Activated T-cell treated with anti-CD3 and anti-CD28 coated beads, Interleukin-2, amount 50 U/mL, for 72 hours (primary cell): ENCODE measurements at regions not wholly inside any gene's neighbourhood (a gene's known extent, or its start where the extent isn't known, plus 50 kb on each side); places are given as distances from the start of the nearest gene placed in this dataset.
"Not testable (repeated sequence)": the region's sequence is repeated elsewhere in the genome, so short reads cannot be mapped to it uniquely, and the experiment has no call there.

Experiments used
- ATAC-seq, 2 donors: fragments of 150-1000 bp; cut with Tn5 transposase; replicated peaks in 1 of 2; 2 replicates each; pipeline ENCODE4 v1.10.0; 2021; ENCODE audit warnings: moderate library complexity in 2 of 2, mild to moderate bottlenecking in 1 of 2
- DNase-seq, 2 donors: peaks; one replicate each; pipeline ENCODE4 v3.0.0; 2021 to 2022; ENCODE audit warnings: mixed read lengths in 1 of 2
- H3K27ac Mint-ChIP-seq: one replicate; pipeline ENCODE4 v1.8.0; 2022; ENCODE audit warnings: mild to moderate bottlenecking, moderate library complexity, mixed read lengths
- H3K27me3 Mint-ChIP-seq: one replicate; pipeline ENCODE4 v1.8.0; 2022; ENCODE audit warnings: low read depth, mixed read lengths
- H3K36me3 Mint-ChIP-seq, 2 donors: one replicate each; pipeline ENCODE4 v1.8.0; 2022; ENCODE audit warnings: mixed read lengths in 2 of 2, mild to moderate bottlenecking in 1 of 2; ENCODE audit not compliant: insufficient read depth in 2 of 2
- H3K4me1 Mint-ChIP-seq: one replicate; pipeline ENCODE4 v1.8.0; 2022; ENCODE audit warnings: low read depth, mixed read lengths
- H3K4me3 Mint-ChIP-seq, 2 donors: one replicate each; pipeline ENCODE4 v1.8.0; 2022; ENCODE audit warnings: mild to moderate bottlenecking in 2 of 2, mixed read lengths in 2 of 2, moderate library complexity in 2 of 2
- H3K9me3 Mint-ChIP-seq, 2 donors: one replicate each; pipeline ENCODE4 v1.8.0; 2022; ENCODE audit warnings: mixed read lengths in 2 of 2

DNA sequence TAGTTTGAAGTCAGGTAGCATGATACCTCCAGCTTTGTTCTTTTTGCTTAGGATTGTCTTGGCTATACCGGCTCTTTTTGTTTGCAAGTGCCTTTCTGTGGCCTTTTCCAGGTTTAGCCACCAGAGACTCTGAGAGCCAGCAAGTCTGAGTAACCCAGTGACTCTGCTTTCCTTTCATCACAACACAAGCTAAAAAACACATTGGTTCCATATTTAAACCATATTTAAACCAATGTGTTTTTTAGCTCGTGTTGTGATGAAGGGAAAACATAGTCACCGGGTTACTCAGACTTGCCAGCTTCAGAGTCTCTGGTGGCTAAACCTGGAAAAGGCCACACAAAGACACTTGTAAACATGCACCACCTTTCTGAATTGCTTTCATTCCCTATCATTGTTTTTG lies 493.3 kb downstream of the NTRK2 start:
- H3K27me3 Mint-ChIP-seq: peaks cover 5% of the 10 kb centered on the region
- H3K36me3 Mint-ChIP-seq: no peaks in the 10 kb centered on the region
- no peak for DNase-seq
- peaks cover 0 to 2% of the 10 kb centered on the region in 2 donors for H3K9me3 Mint-ChIP-seq
- no peak overlapping the region for H3K4me3 Mint-ChIP-seq
- ATAC-seq: no peak
- H3K4me1 Mint-ChIP-seq: no peaks in the 10 kb centered on the region
- H3K27ac Mint-ChIP-seq: no peak overlapping the region

DNA sequence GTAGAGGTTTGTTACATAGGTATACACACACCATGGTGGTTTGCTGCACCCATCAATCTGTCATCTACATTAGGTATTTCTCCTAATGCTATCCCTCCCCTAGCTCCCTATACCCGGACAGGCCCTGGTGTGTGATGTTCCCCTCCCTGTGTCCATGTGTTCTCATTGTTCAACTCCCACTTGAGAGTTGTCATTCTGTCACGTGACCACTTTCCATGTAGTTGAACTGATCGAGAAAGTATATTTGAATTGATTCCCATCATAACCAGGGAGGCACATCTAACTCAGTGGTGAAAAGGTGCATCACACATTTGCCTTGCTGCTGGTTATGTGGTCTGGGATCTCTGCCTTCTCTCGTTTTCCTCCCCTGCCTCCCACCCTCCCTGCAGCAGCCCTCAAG lies 491.4 kb downstream of the NTRK2 start:
- H3K27me3 Mint-ChIP-seq, H3K4me1 Mint-ChIP-seq, DNase-seq, H3K36me3 Mint-ChIP-seq, H3K4me3 Mint-ChIP-seq, ATAC-seq, H3K27ac Mint-ChIP-seq, H3K9me3 Mint-ChIP-seq: not testable (repeated sequence)

DNA sequence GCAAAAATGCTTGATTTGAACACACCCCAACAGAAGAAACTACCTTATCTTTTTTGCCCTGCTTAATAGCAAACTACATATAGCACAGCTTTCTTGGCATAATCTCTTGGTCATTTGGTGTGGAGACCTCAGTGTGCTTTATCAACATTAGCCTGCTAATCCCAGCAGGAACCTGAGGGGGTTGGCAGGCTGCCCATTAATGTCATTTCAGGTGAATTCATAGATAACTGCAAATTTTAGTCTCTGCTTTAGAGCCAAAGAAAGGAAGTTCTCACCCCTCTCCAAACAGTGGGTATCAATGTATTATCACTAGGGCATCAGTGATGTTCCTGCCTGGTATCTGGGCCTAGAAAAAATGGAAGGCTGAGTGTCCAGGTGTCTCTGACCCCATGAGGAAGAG lies 489.0 kb downstream of the NTRK2 start:
- no peak for DNase-seq
- Mint-ChIP-seq H3K27me3 (peaks cover 10% of the 10 kb centered on the region), H3K27ac (no peak overlapping the region), H3K9me3 (peaks cover 0 to 3% of the 10 kb centered on the region in 2 donors), H3K36me3 (no peaks in the 10 kb centered on the region), H3K4me1 (no peaks in the 10 kb centered on the region), H3K4me3 (no peak overlapping the region)
- ATAC-seq: no peak

DNA sequence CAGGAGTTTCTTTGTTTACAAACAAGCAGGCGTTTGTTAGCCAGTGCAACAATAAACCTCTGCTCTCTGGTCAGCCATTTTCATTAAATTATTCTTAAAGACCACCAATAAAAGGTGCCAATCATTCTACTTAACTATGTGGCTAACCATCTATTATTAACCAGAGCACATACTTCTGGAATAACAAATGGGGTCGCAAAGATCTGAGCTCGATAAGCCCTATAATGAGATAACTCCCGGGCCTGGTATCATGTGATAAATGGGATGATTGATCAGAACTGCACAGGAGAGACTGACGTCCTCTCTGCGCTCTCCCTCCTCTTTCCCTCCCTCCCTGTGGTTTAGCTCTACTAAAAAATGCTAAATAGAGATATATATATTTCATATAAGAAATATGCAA lies 488.2 kb downstream of the NTRK2 start:
- H3K4me3 Mint-ChIP-seq: no peak overlapping the region
- ATAC-seq: no peak
- no peak for DNase-seq
- no peak overlapping the region for H3K27ac Mint-ChIP-seq
- no peaks in the 10 kb centered on the region for H3K4me1 Mint-ChIP-seq
- peaks cover 0 to 3% of the 10 kb centered on the region in 2 donors for H3K9me3 Mint-ChIP-seq
- H3K36me3 Mint-ChIP-seq: no peaks in the 10 kb centered on the region
- H3K27me3 Mint-ChIP-seq: peaks cover 10% of the 10 kb centered on the region

DNA sequence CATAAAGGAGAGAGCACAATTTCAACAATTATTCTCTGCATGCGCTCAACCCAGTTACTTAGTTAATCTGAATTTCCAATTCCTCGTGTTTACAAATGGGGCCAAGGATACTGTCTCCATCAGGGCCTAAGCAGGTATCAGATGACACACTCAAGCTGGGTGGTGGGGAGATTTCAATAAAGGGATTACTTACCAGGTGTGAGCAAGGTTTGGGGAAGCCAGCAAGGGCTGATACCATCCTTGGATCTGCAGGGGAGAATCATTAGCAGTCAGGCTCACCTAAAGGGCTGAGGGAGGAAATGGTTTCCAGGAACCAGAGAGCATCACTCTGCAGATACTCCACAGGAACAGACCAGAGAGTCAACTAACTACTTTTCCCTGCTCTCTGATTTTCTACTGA lies 487.1 kb downstream of the NTRK2 start:
- ATAC-seq (no peak), DNase-seq (no peak)
- Mint-ChIP-seq H3K9me3 (peaks cover 0 to 3% of the 10 kb centered on the region in 2 donors), H3K27me3 (peaks cover 10% of the 10 kb centered on the region), H3K4me3 (no peak overlapping the region), H3K4me1 (no peaks in the 10 kb centered on the region), H3K27ac (no peak overlapping the region), H3K36me3 (no peaks in the 10 kb centered on the region)

DNA sequence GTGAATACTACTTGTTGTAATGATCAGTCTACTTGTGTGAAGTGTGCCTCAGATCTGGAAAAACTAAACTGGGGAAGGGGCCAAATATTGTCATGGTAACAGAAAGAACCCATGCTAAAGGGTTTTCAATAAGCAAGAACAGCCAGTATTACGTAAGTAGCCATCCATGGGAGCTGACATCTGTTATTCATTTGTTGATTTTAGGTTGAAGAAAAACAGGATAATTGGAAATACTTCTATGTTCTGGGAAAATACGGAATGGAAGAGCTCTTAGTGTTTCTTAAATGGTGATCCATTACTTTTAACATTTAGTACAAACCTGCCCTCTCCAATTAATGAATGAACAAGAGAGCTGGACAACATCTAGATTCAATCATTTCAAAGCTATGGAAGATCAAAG lies 485.8 kb downstream of the NTRK2 start:
- Mint-ChIP-seq H3K4me1 (no peaks in the 10 kb centered on the region), H3K27ac (no peak overlapping the region), H3K36me3 (no peaks in the 10 kb centered on the region), H3K27me3 (peaks cover 7% of the 10 kb centered on the region), H3K9me3 (peaks cover 0 to 1% of the 10 kb centered on the region in 2 donors), H3K4me3 (no peak overlapping the region)
- ATAC-seq (no peak), DNase-seq (no peak)

DNA sequence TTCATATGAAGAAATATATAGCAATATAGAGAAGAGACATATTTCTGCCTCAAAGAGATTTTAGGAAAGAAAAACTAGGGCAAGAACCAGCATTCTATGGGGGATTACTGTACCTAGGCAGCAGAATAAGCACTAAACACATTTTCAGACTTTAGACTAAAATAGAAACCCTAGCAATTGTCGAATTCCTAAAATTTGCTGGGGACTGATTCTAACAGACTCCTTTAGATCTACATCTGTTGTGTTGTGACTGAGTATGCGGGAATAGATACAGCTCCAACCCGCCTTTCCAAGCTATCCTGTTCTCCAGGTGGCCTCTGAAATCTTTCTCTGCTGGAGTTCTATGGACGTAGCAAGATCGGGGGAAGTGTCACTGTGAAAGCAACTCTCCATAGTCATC lies 482.2 kb downstream of the NTRK2 start:
- Mint-ChIP-seq H3K27me3 (peaks cover 14% of the 10 kb centered on the region), H3K9me3 (peaks cover 0 to 1% of the 10 kb centered on the region in 2 donors), H3K27ac (no peak overlapping the region), H3K4me1 (no peaks in the 10 kb centered on the region), H3K4me3 (no peak overlapping the region), H3K36me3 (no peaks in the 10 kb centered on the region)
- DNase-seq (no peak), ATAC-seq (no peak)

DNA sequence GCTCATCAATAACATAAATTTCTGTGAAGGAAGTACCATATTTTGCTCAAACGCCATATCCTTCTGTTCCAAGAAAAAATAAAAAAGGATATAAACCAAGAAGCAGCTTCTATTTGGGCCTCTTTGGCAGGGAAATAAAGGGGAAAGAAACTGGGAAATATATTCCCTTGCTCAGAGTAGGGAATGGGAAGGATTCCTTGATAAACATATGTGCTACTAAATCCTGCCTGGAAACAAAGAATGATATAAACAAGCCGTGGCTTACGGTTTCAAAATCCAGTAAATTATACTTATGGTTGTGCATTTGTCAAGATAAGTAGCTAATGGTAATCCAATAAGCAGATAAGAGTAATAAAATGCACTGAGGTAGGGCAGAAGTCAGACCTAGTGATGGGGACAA lies 481.6 kb downstream of the NTRK2 start:
- no peak overlapping the region for H3K4me3 Mint-ChIP-seq
- H3K4me1 Mint-ChIP-seq: no peaks in the 10 kb centered on the region
- H3K27ac Mint-ChIP-seq: no peak overlapping the region
- H3K9me3 Mint-ChIP-seq: peaks cover 0 to 1% of the 10 kb centered on the region in 2 donors
- DNase-seq: no peak
- H3K27me3 Mint-ChIP-seq: peaks cover 17% of the 10 kb centered on the region
- ATAC-seq: no peak
- no peaks in the 10 kb centered on the region for H3K36me3 Mint-ChIP-seq

DNA sequence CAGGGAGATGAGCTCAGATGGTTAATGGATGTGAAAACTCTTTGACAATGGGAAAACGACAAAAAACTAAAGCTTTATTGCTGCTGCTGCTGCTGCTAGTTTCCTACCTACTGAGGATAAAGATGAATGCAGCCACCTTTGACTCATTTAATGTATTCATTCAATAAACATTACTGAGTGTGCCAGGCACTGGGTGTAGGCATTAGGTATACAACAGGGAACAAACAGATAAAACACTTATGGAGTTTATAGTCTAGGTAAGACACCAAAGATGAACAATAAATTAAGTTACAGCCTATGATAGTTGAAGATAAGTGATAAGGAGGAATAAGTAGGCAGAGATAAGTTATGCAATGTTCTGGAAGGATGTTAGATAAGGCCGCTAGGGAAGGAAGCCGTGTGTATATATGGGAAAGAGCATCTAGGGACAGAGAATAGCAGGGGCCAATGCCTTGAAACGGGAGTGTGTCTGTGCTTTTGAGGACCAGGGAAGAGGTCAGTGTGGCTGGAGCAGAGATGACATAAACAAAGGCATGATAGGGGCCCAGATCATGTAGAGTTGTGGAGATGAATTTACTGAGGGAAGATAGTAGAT lies 477.6 kb downstream of the NTRK2 start:
- H3K9me3 Mint-ChIP-seq: no peaks in the 10 kb centered on the region
- no peak overlapping the region for H3K27ac Mint-ChIP-seq
- peaks cover 12% of the 10 kb centered on the region for H3K27me3 Mint-ChIP-seq
- H3K36me3 Mint-ChIP-seq: no peaks in the 10 kb centered on the region
- no peak for ATAC-seq
- no peak for DNase-seq
- no peaks in the 10 kb centered on the region for H3K4me1 Mint-ChIP-seq
- no peak overlapping the region for H3K4me3 Mint-ChIP-seq

DNA sequence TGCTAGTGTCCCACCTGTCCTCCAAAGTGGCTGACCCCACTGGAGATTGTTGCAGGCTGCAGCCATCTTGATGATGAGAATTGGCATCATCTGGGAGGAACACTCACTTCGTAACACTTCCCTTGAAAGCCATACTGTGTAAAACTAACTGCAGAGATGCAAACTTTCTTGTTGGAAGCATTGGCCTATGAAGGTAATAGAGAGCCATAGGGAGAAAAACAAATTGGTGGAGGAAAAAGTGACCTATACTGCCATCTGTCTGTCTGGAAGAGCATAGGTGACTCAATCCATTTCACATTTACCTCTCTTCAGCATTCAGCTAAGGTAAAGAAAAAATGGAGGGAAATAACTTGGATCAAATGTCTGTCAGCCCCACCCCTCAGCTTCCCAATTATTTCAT lies 473.4 kb downstream of the NTRK2 start:
- Mint-ChIP-seq H3K27me3 (peaks cover 12% of the 10 kb centered on the region), H3K4me1 (no peaks in the 10 kb centered on the region), H3K27ac (no peak overlapping the region), H3K36me3 (no peaks in the 10 kb centered on the region), H3K9me3 (no peaks in the 10 kb centered on the region), H3K4me3 (no peak overlapping the region)
- ATAC-seq: no peak
- DNase-seq: no peak

DNA sequence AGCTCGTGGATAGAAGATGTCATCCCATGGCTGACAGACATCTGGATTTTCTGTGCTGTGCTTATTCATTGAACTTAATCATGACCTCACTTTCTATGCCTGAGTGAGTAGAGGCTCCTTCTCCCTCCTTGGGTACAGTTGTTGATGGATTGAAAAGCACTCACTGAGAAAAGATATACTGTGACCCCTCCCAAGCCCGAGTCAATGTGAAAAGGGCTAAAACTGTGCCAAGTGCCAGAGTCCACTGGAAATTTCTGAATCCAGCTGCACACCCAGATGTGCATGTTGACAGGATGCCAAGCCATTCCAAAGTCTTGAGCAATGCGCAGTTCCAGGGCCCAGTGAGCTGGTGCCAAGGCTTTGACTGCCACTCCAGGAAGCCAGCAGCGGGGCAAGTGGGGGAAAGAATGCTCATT lies 473.0 kb downstream of the NTRK2 start:
- DNase-seq: no peak
- Mint-ChIP-seq H3K4me1 (no peaks in the 10 kb centered on the region), H3K4me3 (no peak overlapping the region), H3K9me3 (no peaks in the 10 kb centered on the region), H3K36me3 (no peaks in the 10 kb centered on the region), H3K27ac (no peak overlapping the region), H3K27me3 (peaks cover 10% of the 10 kb centered on the region)
- no peak for ATAC-seq

DNA sequence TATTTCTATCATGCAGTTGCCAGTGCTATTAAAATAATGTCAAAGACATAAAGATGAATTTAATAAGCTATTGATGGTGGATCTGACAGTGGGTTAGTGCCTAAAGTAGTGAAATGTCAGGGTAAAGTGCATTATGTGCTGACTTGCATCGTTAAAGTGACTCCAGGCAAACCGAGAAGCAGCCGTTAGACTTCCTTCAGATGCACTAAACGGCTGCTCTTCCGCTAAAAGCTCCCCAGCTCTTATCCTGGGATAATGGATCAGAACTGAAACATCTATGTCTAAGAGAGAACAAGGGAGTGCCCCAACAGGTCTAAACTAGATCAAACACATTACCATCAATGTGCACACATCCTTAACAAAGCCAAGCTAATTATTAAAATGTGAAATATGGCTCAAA lies 468.2 kb downstream of the NTRK2 start:
- Mint-ChIP-seq H3K9me3 (peaks cover 1 to 3% of the 10 kb centered on the region in 2 donors), H3K4me1 (no peaks in the 10 kb centered on the region), H3K27ac (no peak overlapping the region), H3K36me3 (peaks cover 0 to 2% of the 10 kb centered on the region in 2 donors), H3K27me3 (no peaks in the 10 kb centered on the region), H3K4me3 (no peak overlapping the region)
- no peak for DNase-seq
- ATAC-seq: no peak

DNA sequence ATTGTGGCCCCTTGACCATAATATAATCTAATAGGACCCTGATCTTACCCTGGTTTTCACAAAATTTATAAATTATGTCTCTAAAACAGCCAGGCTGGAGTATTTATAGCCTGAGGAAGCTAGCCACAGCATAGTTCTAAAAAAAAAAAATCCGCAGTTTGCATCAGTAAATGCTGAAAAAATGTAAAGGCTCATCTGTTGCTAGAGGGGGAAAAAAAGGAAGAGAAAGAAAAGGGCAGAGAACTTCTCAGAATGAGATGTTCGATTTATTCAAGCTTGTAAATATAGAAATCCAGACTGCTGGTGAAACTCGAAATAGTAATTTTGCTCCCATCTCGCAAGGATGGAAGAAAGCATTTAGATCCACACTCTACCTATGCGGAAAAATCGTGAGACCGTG lies 467.5 kb downstream of the NTRK2 start:
- ATAC-seq (no peak), DNase-seq (no peak)
- Mint-ChIP-seq H3K36me3 (peaks cover 0 to 2% of the 10 kb centered on the region in 2 donors), H3K9me3 (peaks cover 3% of the 10 kb centered on the region in 2 donors), H3K27me3 (no peaks in the 10 kb centered on the region), H3K4me3 (no peak overlapping the region), H3K4me1 (no peaks in the 10 kb centered on the region), H3K27ac (no peak overlapping the region)

DNA sequence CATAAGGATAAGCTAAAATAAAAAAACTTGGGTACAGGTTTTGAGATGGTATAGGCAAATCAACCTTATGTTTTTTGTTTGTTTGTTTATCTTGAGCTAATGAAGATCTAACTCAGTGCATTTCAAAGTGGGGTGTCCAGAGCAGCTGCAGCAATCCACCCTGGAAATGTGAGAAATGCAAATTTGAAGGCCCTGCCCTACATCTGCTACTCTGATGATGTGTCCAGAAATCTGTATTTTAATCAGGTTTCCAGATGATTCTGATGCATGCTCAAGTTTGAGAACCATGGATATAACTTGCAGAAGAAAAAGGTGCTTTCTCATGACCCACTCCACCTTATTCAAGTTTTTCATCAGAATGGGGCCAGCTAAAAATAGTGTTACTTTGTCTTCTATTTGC lies 467.0 kb downstream of the NTRK2 start:
- Mint-ChIP-seq H3K27me3 (no peaks in the 10 kb centered on the region), H3K4me3 (no peak overlapping the region), H3K27ac (no peak overlapping the region), H3K4me1 (no peaks in the 10 kb centered on the region), H3K9me3 (peaks cover 3% of the 10 kb centered on the region in 2 donors), H3K36me3 (peaks cover 0 to 2% of the 10 kb centered on the region in 2 donors)
- ATAC-seq (no peak), DNase-seq (no peak)
